HG02981 (cell line): ENCODE measurements at regions not wholly inside any gene's neighbourhood (a gene's known extent, or its start where the extent isn't known, plus 50 kb on each side); places are given as distances from the start of the nearest gene placed in this dataset.
"Not testable (repeated sequence)": the region's sequence is repeated elsewhere in the genome, so short reads cannot be mapped to it uniquely, and the experiment has no call there.

Experiments
- ATAC-seq: cut with Tn5 transposase; IDR thresholded peaks from one replicate; pipeline ENCODE4 v1.9.1; 2021; ENCODE audit warnings: mild to moderate bottlenecking, moderate library complexity; ENCODE audit not compliant: unreplicated experiment

DNA sequence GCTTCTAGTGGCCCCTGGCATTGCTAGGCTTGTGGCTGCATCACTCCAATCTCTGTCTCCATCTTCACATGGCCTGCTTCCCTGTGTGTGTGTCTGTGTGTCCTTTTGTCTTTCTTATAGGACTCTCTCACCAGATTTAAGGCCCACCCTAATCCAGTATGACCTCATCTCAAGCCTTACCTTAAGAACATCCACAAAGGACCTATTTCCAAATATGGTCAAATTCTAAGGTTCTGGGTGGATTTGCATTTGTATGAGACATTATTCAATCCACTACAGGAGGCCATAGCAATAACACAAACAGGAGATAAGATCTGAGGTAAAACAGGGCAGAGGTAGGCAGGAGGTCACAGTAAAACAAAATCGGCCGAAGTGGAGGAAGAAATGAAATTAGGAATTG, 375.9 kb downstream of the BTG1 start:
- no peak for ATAC-seq

DNA sequence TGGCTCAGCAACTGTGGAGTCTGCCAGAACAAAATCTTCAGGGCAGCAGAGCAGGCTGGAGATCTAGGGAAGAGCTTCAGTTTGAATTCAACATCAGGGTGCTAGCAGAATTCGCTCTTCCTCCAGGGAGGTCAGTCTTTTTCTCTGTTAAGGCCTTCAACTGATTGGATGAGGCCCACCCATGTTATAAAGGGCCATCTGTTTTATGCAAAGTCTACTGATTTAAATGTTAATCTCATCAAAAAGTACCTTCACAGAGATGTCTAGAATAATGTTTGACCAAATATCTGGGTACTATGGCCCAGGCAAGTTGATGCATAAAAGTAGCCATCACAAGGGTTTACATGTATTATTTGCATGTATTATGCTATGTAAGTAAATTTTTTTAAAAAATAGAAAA, 378.4 kb downstream of the BTG1 start:
- ATAC-seq, result no peak

- ATAC-seq, result no peak
Measured at GRCh38 chr12:91766454-91766853, 379.2 kb downstream of the BTG1 start.

DNA sequence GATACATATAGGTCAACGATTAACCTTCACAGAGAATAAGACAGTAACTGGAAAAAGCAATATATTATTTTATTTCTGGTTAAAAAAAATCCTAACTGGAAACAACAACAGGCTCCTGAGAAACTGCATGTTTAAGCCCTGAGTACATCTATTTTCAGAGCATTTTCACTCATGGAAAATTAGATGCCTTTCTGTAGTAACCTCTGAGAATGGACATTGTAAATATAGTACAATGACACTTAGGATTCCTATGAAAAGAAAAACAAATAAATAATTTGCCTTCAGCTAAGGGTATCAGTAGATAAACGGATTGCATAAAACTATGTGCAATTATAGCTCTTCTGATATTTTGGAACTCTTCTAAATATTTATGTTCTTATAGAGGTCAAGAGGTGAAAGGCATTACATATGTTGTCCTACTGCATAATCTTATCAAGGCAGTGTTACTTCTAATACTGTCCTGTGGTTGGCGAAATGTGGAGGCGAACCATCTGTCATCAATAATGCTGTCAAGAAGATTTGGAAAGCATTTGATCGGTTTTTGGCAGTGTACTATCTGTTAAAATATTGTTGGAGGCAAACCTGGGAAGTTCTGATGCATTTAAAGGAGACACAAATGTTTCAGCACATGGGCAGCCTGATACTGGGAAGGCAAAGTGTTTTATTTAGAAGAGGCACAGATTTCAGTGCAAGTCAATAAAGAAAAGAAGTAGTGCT, 381.8 kb downstream of the BTG1 start:
- ATAC-seq, result no peak

- ATAC-seq, result no peak
Measured at GRCh38 chr12:91753649-91754048, 392.0 kb downstream of the BTG1 start.

- ATAC-seq, result no peak
Measured at GRCh38 chr12:91746976-91747375, 398.7 kb downstream of the BTG1 start.

GRCh38 chr12:91744597-91744996, 401.0 kb downstream of the BTG1 start:
- no peak for ATAC-seq

GRCh38 chr12:91743704-91744321, 401.8 kb downstream of the BTG1 start:
- ATAC-seq, result no peak

GRCh38 chr12:91743280-91743679, 402.4 kb downstream of the BTG1 start:
- ATAC-seq, result no peak

DNA sequence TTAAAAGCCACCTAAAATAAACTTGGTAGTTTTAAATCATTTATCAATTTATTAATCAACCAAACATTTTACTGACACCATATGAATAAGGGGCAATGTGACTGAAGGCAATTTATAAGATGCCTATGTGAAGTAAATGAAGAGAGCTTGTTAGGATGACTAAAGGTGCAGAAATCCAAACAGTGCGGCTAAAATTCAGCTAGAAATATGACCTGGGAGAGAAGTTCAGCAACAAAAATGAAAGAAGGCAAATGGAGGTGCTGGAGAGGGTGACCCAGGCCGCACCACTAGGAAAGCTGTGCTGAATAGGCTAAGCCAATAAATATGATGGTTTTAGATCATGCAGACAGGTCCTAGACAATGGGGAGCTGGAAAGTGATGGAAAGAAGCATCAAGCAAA, 403.7 kb downstream of the BTG1 start:
- ATAC-seq, result no peak

- not testable (repeated sequence) for ATAC-seq
Measured at GRCh38 chr12:91733846-91734245, 411.8 kb downstream of the BTG1 start.

DNA sequence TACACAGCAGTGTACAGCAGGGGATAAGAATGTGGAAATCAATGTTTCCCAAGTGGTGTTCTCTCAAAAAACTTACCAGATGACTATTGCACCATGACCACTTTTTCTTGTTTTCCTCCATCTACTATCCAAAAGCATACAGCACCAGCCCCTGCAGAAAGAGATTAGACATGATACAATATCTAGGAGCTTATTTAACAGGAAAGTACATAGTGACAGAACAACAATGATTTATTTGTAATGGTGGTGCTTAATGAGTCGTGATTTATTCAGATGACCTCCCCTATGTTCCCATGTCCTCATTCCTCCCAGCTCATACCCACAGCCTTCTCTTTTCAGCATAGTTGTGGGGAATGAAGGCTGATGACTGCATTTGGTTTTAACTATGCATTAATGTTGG, 413.6 kb downstream of the BTG1 start:
- ATAC-seq, result no peak

DNA sequence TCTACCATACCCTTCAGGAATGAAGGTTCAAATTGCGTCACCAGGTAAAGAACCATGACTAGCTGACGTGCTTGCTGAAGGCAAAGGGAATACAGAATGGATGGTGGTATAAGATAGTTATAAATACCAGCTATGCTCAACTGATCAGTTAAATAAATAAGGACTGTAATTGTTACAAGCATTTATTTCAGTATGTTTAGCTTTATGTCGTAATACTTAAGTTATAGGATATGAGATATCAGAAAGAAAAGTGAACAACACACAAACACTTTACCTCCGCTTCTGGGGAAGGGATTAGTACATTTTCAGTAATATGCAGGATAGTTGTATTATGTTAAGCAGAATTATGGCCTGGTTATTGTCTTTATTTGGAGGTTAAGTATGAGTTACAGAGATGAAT, 416.1 kb downstream of the BTG1 start:
- ATAC-seq, result no peak

DNA sequence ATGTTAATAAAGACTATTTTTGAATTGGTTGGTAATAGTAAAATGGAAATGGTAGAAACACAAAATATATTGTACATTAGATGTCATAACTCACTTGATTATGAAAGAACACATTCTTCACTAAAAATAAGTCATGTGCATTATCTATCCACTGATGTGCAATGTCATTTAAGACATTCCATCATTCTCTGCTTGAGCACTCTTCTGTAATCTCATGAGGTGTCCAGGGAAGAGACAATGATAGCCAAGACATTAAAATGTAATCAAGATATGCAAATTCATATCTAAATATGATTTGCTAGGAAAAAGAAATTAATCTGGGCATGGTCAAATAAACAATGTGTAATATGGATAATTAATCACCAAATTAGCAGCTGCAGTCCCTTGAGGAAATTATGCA, 422.5 kb downstream of the BTG1 start:
- ATAC-seq, result no peak

DNA sequence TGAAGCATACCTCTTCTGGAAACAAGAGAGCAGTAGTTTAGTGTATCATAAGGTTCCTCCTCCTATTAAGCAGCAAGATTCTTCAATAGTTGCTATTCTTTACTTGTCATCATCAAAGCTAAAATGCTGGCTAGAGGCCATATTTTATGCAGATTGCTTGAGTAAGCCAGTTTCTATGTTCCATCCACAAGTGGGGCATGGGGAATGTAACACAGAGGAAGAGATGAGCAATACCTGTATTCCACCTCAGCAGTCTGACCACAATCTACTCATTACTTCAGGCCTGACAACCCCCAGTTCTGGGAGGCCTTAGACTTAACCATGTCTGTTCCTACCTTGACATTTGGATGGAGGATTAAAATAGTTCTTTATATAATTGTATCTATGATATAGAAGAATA, 423.6 kb downstream of the BTG1 start:
- ATAC-seq, result no peak

- ATAC-seq, result no peak
Measured at GRCh38 chr12:91721023-91721422, 424.6 kb downstream of the BTG1 start.

DNA sequence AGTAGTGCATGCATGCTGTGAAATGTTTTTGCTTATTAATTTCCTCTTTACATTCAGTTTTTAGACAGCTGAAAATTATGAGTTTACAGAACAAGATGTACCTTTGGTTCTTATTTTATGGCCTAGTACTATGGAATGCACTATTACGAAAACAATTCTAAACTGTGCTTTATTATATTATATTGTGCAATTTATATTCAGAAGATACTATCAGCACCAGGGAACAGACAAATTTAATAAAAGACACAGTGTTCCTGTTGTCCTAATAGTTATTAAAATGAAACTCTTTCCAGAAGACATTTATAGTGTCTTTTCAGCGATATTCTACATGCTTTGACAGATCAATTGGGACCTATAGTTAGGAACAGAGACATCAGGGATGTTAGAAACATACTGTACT, 427.3 kb downstream of the BTG1 start:
- no peak for ATAC-seq

GRCh38 chr12:91717804-91718203, 427.8 kb downstream of the BTG1 start:
- no peak for ATAC-seq

GRCh38 chr12:91711925-91712324, 433.7 kb downstream of the BTG1 start:
- ATAC-seq, result not testable (repeated sequence)

DNA sequence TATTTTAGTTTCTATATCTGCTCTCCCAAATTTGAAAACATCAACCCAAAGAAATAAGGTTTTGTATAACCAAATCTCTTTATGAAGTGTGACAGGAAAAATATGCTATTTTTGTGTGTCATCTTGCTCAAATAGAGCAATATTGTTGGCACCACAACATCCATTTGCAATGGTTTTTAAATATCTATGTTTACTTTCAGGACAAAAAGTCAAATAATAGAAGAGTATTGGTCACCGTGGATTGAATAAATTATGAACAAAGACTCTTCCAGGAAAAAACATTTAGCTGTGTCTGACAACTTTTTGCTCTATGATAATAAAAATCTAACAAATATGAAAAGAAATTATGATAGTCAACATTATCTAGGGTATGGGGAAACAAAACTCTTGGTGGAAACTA, 439.2 kb downstream of the BTG1 start:
- ATAC-seq, result no peak

DNA sequence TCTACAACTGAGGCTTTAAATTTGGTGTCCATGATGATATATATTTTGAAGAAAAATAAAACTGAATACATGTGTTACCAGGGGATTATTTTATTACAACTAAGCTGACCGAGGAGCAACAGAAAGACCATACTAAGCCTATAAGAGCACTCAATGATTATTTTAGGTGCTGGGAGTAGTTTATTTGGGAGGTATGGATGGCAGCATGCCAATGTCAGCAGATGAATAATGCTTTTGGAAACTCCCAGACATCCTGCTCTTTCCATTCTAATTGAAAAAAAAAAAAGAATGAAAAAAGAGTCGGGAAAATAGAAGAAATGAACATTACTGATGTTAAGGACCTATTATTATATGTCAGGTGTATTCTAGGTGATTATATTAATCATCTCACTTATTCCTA, 441.2 kb downstream of the BTG1 start:
- no peak for ATAC-seq

GRCh38 chr12:91703491-91704283, 442.0 kb downstream of the BTG1 start:
- ATAC-seq, result no peak
